GM12878 (cell line): ENCODE measurements at regions not wholly inside any gene's neighbourhood (a gene's known extent, or its start where the extent isn't known, plus 50 kb on each side); places are given as distances from the start of the nearest gene placed in this dataset.

Experiments used
- ATAC-seq: fragments of 200-7000 bp; cut with Tn5 transposase; 3 replicates; pipeline ENCODE4 v1.9.1; 2020; ENCODE audit warnings: mild to moderate bottlenecking, moderate library complexity
- BruUV-seq: library from RNA; stranded (reverse); fragments of 400-500 nt; replicated peaks from 2 replicates; lab custom pipeline; 2021; lab: Mats Ljungman, UMichigan
- CTCF ChIA-PET: fragments of 300-600 bp; sonication (Branson Sonifier 250); formaldehyde crosslinking; extraction: SDS; loops from one replicate; lab custom pipeline; 2021; ENCODE audit warnings: inconsistent platforms; lab: Yijun Ruan, JAX
- POLR2A ChIA-PET: fragments of 350-600 bp; formaldehyde crosslinking; extraction: SDS; loops from one replicate; lab custom pipeline; 2021; ENCODE audit warnings: inconsistent platforms; lab: Charles Lee
- RAD21 ChIA-PET: fragments of 300-600 bp; sonication (Branson Sonifier 250); formaldehyde crosslinking; loops from one replicate; lab custom pipeline; 2023; ENCODE audit warnings: antibody characterized with exemption; ENCODE audit not compliant: unreplicated experiment; lab: Charles Lee
- SMC1A ChIA-PET: fragments of 300-600 bp; sonication (Branson Sonifier 250); formaldehyde crosslinking; loops from one replicate; lab custom pipeline; 2023; ENCODE audit not compliant: unreplicated experiment, uncharacterized antibody; lab: Charles Lee
- DNase-seq: peaks from one replicate; pipeline ENCODE4 v3.0.0-alpha.2; 2011; ENCODE audit warnings: low read depth, low spot score
- FAIRE-seq: peaks from 3 replicates; lab custom pipeline; 2011; peaks lifted over from hg19 to GRCh38; lab: Jason Lieb, UNC
- H2AFZ ChIP-seq: 2 replicates; pipeline ENCODE4 v1.6.0; 2011; ENCODE audit warnings: low read depth, low read length, control low read depth; ENCODE audit not compliant: control insufficient read depth
- H3K27ac ChIP-seq: 2 replicates; pipeline ENCODE4 v1.5.1; 2011; ENCODE audit warnings: control low read depth; ENCODE audit not compliant: control insufficient read depth, insufficient read depth
- H3K27me3 ChIP-seq, 2 experiments: replicated peaks in 1 of 2; 2 replicates each; pipeline versions ENCODE4 v1.6.0 to v1.6.1; 2011; ENCODE audit warnings: low read length in 1 of 2; ENCODE audit not compliant: control insufficient read depth in 2 of 2, insufficient read depth in 2 of 2
- H3K36me3 ChIP-seq, 2 experiments: 2 replicates each; pipeline ENCODE4 v1.5.1; 2011; ENCODE audit warnings: low read length in 1 of 2; ENCODE audit not compliant: control insufficient read depth in 2 of 2, insufficient read depth in 2 of 2
- H3K4me1 ChIP-seq: 2 replicates; pipeline ENCODE4 v1.6.1; 2011; ENCODE audit warnings: mild to moderate bottlenecking, low read length, moderate library complexity, mixed read lengths; ENCODE audit not compliant: control insufficient read depth, insufficient read depth
- H3K4me2 ChIP-seq: 2 replicates; pipeline ENCODE4 v1.6.0; 2011; ENCODE audit warnings: control low read depth; ENCODE audit not compliant: control insufficient read depth, insufficient read depth
- H3K4me3 ChIP-seq: fragments of 200-600 bp; sonication (generic); 2 replicates; pipeline ENCODE4 v1.5.1; 2016
- H3K79me2 ChIP-seq: 2 replicates; pipeline ENCODE4 v1.6.0; 2011; ENCODE audit warnings: low read length; ENCODE audit not compliant: control insufficient read depth, insufficient read depth
- H3K9ac ChIP-seq: 2 replicates; pipeline ENCODE4 v1.8.0; 2011; ENCODE audit warnings: low read length, control low read depth, mixed read lengths; ENCODE audit not compliant: control insufficient read depth, insufficient read depth
- H3K9me3 ChIP-seq: replicated peaks from 3 replicates; pipeline ENCODE4 v1.5.1; 2011; ENCODE audit warnings: mild to moderate bottlenecking, low read length; ENCODE audit not compliant: control insufficient read depth, insufficient read depth
- H4K20me1 ChIP-seq: 2 replicates; pipeline ENCODE4 v1.6.0; 2011; ENCODE audit not compliant: control insufficient read depth, insufficient read depth
- ATF2 ChIP-seq: IDR thresholded peaks from 2 replicates; pipeline ENCODE4 v1.6.1; 2012; ENCODE audit warnings: low read length, inconsistent platforms
- EED ChIP-seq: sonication (generic); IDR thresholded peaks from 2 replicates; pipeline ENCODE4 v1.6.1; 2016; ENCODE audit warnings: antibody characterized with exemption, low read depth
- FOS ChIP-seq: IDR thresholded peaks from 3 replicates; pipeline ENCODE4 v1.6.1; 2011; ENCODE audit warnings: borderline replicate concordance; ENCODE audit not compliant: insufficient read length; ENCODE audit errors: extremely low read depth
- FOXK2 ChIP-seq: fragments of 450-650 bp; IDR thresholded peaks from 2 replicates; pipeline ENCODE4 v1.6.1; 2017; ENCODE audit warnings: mild to moderate bottlenecking, moderate library complexity
- FOXM1 ChIP-seq: IDR thresholded peaks from 2 replicates; pipeline ENCODE4 v1.6.1; 2012; ENCODE audit warnings: low read depth, mild to moderate bottlenecking, inconsistent platforms, low read length, moderate library complexity
- HDAC2 ChIP-seq: fragments of 200-600 bp; sonication (generic); IDR thresholded peaks from 2 replicates; pipeline ENCODE4 v1.6.1; 2017
- KDM1A ChIP-seq: fragments of 200-600 bp; sonication (generic); IDR thresholded peaks from 2 replicates; pipeline ENCODE4 v1.6.1; 2016; ENCODE audit warnings: borderline replicate concordance
- KLF5 ChIP-seq: fragments of 450-650 bp; IDR thresholded peaks from 2 replicates; pipeline ENCODE4 v1.6.1; 2014; ENCODE audit warnings: mild to moderate bottlenecking; ENCODE audit not compliant: partially characterized antibody
- NBN ChIP-seq: fragments of 450-650 bp; IDR thresholded peaks from 2 replicates; pipeline ENCODE4 v1.6.1; 2016
- PKNOX1 ChIP-seq: fragments of 450-650 bp; IDR thresholded peaks from 2 replicates; pipeline ENCODE4 v1.6.1; 2016; ENCODE audit warnings: mild to moderate bottlenecking
- RFX5 ChIP-seq: IDR thresholded peaks from 2 replicates; pipeline ENCODE4 v1.6.1; 2011; ENCODE audit warnings: low read depth, low read length, improper control_type of control experiment
- SREBF2 ChIP-seq: IDR thresholded peaks from 2 replicates; pipeline ENCODE4 v1.6.1; 2012; ENCODE audit warnings: mild to moderate bottlenecking, low read length
- STAT1 ChIP-seq: fragments of 450-650 bp; conservative IDR thresholded peaks from 2 replicates; pipeline ENCODE4 v1.6.1; 2014; ENCODE audit warnings: antibody characterized with exemption, mild to moderate bottlenecking
- STAT3 ChIP-seq: IDR thresholded peaks from 2 replicates; pipeline ENCODE4 v1.6.1; 2011; ENCODE audit warnings: low read depth, low read length, improper control_type of control experiment
- USF1 ChIP-seq: IDR thresholded peaks from 2 replicates; pipeline ENCODE4 v1.6.1; 2011; ENCODE audit warnings: borderline replicate concordance, low read depth, mild to moderate bottlenecking, moderate library complexity, mixed read lengths, low read length; ENCODE audit not compliant: insufficient read depth; ENCODE audit errors: extremely low read length
- ZBTB11 ChIP-seq: fragments of 450-650 bp; formaldehyde crosslinking; IDR thresholded peaks from 2 replicates; pipeline ENCODE4 v1.5.0; 2022; ENCODE audit warnings: mild to moderate bottlenecking, missing genetic modification characterization
- ZNF274 ChIP-seq: IDR thresholded peaks from one replicate; pipeline ENCODE4 v1.8.0; 2011; ENCODE audit not compliant: insufficient read length, insufficient read depth
- WGBS: methylation state at CpG from one replicate; pipeline ENCODE4 v1.1.6; 2016; ENCODE audit warnings: low lambda C conversion rate; ENCODE audit not compliant: insufficient replicate concordance, insufficient coverage; ENCODE audit errors: missing lambda C conversion rate; 5-methylcytosine and 5-hydroxymethylcytosine counted together
- in situ Hi-C: fragments of 300-500 bp; cut with MboI; formaldehyde crosslinking; loops from 9 replicates; pipeline ENCODE4 v1.14.3; 2018; ENCODE audit warnings: mixed read lengths
- intact Hi-C: fragments of 100-400 bp; cut with micrococcal nuclease; formaldehyde crosslinking; loops from one replicate; pipeline ENCODE4 v1.14.2; 2022; ENCODE audit not compliant: unreplicated experiment

- RAD21 ChIA-PET: no interaction called here
- DNase-seq: no peak
- Histone ChIP-seq H3K27ac (no peak overlapping the region), H3K79me2 (no peaks in the 10 kb centered on the region), H3K9ac (no peak overlapping the region), H3K36me3 (no peaks in the 10 kb centered on the region), H3K4me2 (no peak overlapping the region), H3K27me3 (no peaks in the 10 kb centered on the region), H4K20me1 (no peaks in the 10 kb centered on the region), H2AFZ (no peak overlapping the region), H3K4me1 (no peaks in the 10 kb centered on the region), H3K9me3 (no peaks in the 10 kb centered on the region), H3K4me3 (no peak overlapping the region)
- TF ChIP-seq PKNOX1 (no peak), FOXK2 (no peak), ZNF274 (no peak), EED (no peak), KLF5 (no peak), FOS (no peak), USF1 (no peak), STAT1 (no peak), HDAC2 (no peak), ATF2 (no peak), SREBF2 (no peak), ZBTB11 (CRISPR knock-in tag) (no peak), STAT3 (no peak), KDM1A (no peak), FOXM1 (no peak), RFX5 (no peak), NBN (no peak)
- CTCF ChIA-PET: no interaction called here
- BruUV-seq: no TSS peak
- SMC1A ChIA-PET: no interaction called here
- WGBS: 5% methylated on average over 3 of the region's 3 CpGs
- intact Hi-C loops: no loop called here
- POLR2A ChIA-PET: no interaction called here
- ATAC-seq: no peak
- in situ Hi-C loops: no loop called here
- FAIRE-seq: no peak
These were observed 489.5 kb downstream of the CDH26 start for GRCh38 chr20:60447703-60448102.
